ENCODE measurements at regions not wholly inside any gene's neighbourhood (a gene's known extent, or its start where the extent isn't known, plus 50 kb on each side); places are given as distances from the start of the nearest gene placed in this dataset.

GRCh38 chr5:167894631-167895472 lies 396.6 kb upstream of the WWC1 start:
- no peak for ATAC-seq
- intact Hi-C loops (cut with DNase I), result no loop called here
- no peak for DNase-seq

GRCh38 chr5:167895899-167896659 lies 395.4 kb upstream of the WWC1 start:
- intact Hi-C loops (cut with DNase I), result no loop called here
- ATAC-seq (no peak), DNase-seq (no peak)

GRCh38 chr5:167896814-167897213 lies 394.6 kb upstream of the WWC1 start:
- intact Hi-C loops (cut with DNase I), result no loop called here
- no peak for ATAC-seq
- DNase-seq, result no peak

GRCh38 chr5:167897371-167897770 lies 394.1 kb upstream of the WWC1 start:
- no peak for ATAC-seq
- no peak for DNase-seq
- intact Hi-C loops (cut with DNase I), result no loop called here

GRCh38 chr5:167898361-167899042 lies 392.9 kb upstream of the WWC1 start:
- no peak for DNase-seq
- intact Hi-C loops (cut with DNase I), result no loop called here
- no peak for ATAC-seq

GRCh38 chr5:167899490-167900070 lies 391.9 kb upstream of the WWC1 start:
- intact Hi-C loops (cut with DNase I), result no loop called here

GRCh38 chr5:167900340-167900935 lies 391.0 kb upstream of the WWC1 start:
- ATAC-seq, result no peak
- intact Hi-C loops (cut with DNase I), result no loop called here

More at GRCh38 chr5:167899490-167900070, 391.9 kb upstream of the WWC1 start:
- no peak for ATAC-seq
- no peak for DNase-seq

GRCh38 chr5:167902298-167902697 lies 389.1 kb upstream of the WWC1 start:
- DNase-seq, result no peak
- no peak for ATAC-seq
- intact Hi-C loops (cut with DNase I), result no loop called here

More at GRCh38 chr5:167900340-167900935, 391.0 kb upstream of the WWC1 start:
- no peak for DNase-seq

- DNase-seq (no peak), ATAC-seq (no peak)
- intact Hi-C loops (cut with DNase I), result no loop called here
Measured at GRCh38 chr5:167903243-167903642, 388.2 kb upstream of the WWC1 start.

GRCh38 chr5:167903659-167904058 lies 387.8 kb upstream of the WWC1 start:
- DNase-seq, result no peak
- intact Hi-C loops (cut with DNase I), result no loop called here
- no peak for ATAC-seq

GRCh38 chr5:167905919-167906853 lies 385.3 kb upstream of the WWC1 start:
- ATAC-seq, result no peak
- intact Hi-C loops (cut with DNase I), result no loop called here

GRCh38 chr5:167908606-167909005 lies 382.8 kb upstream of the WWC1 start:
- intact Hi-C loops (cut with DNase I), result no loop called here
- no peak for DNase-seq
- no peak for ATAC-seq

More at GRCh38 chr5:167905919-167906853, 385.3 kb upstream of the WWC1 start:
- no peak for DNase-seq

GRCh38 chr5:167912941-167913665 lies 378.3 kb upstream of the WWC1 start:
- DNase-seq (no peak), ATAC-seq (no peak)
- intact Hi-C loops (cut with DNase I), result no loop called here

GRCh38 chr5:167915237-167915636 lies 376.2 kb upstream of the WWC1 start:
- intact Hi-C loops (cut with DNase I), result no loop called here
- DNase-seq (no peak), ATAC-seq (no peak)

GRCh38 chr5:167916261-167916691 lies 375.2 kb upstream of the WWC1 start:
- DNase-seq, result no peak
- intact Hi-C loops (cut with DNase I), result no loop called here
- ATAC-seq, result no peak

- DNase-seq (peak; percentile 19), ATAC-seq (peak in 1 of 2 donors; percentile 24)
- intact Hi-C loops (cut with DNase I), result no loop called here
Measured at GRCh38 chr5:167916706-167917105, 374.7 kb upstream of the WWC1 start.

- intact Hi-C loops (cut with DNase I), result no loop called here
- peak; percentile 59 to 71 for ATAC-seq
- no peak for DNase-seq
Measured at GRCh38 chr5:167918184-167918812, 373.1 kb upstream of the WWC1 start.

All from left cardiac atrium (tissue), 4 donors.